ENCODE measurements at regions not wholly inside any gene's neighbourhood (a gene's known extent, or its start where the extent isn't known, plus 50 kb on each side); places are given as distances from the start of the nearest gene placed in this dataset.

- no peak for TF ChIP-seq CTCF (IDR thresholded peaks at IDR 0.05; ENCODE audit: unreplicated experiment in 3 of 3)
- Mint-ChIP-seq H3K27me3 (ENCODE audit: low read depth) (peaks cover 11% of the 10 kb centered on the region), H3K4me1 (no peaks in the 10 kb centered on the region), H3K36me3 (ENCODE audit: low read depth) (no peaks in the 10 kb centered on the region), H3K9me3 (no peaks in the 10 kb centered on the region), H3K27ac (no peak overlapping the region), H3K4me3 (no peak overlapping the region)
Measured at GRCh38 chr4:165738571-165738970, 134.5 kb upstream of the TLL1 start.

GRCh38 chr4:165740911-165741310, 132.1 kb upstream of the TLL1 start:
- no peaks in the 10 kb centered on the region for H3K27me3 Mint-ChIP-seq (ENCODE audit: low read depth)
- no peaks in the 10 kb centered on the region for H3K4me1 Mint-ChIP-seq
- TF ChIP-seq CTCF (IDR thresholded peaks at IDR 0.05; ENCODE audit: unreplicated experiment in 3 of 3): no peak
- H3K4me3 Mint-ChIP-seq: no peak overlapping the region
- no peak overlapping the region for H3K27ac Mint-ChIP-seq
- no peaks in the 10 kb centered on the region for H3K36me3 Mint-ChIP-seq (ENCODE audit: low read depth)
- H3K9me3 Mint-ChIP-seq: no peaks in the 10 kb centered on the region

- Mint-ChIP-seq H3K4me1 (no peaks in the 10 kb centered on the region), H3K36me3 (ENCODE audit: low read depth) (no peaks in the 10 kb centered on the region)
- TF ChIP-seq CTCF (IDR thresholded peaks at IDR 0.05; ENCODE audit: unreplicated experiment in 3 of 3): no peak
Measured at GRCh38 chr4:165743422-165743821, 129.6 kb upstream of the TLL1 start.

GRCh38 chr4:165744370-165744769, 128.7 kb upstream of the TLL1 start:
- Mint-ChIP-seq H3K27me3 (ENCODE audit: low read depth) (no peaks in the 10 kb centered on the region), H3K9me3 (no peaks in the 10 kb centered on the region), H3K36me3 (ENCODE audit: low read depth) (no peaks in the 10 kb centered on the region), H3K27ac (no peak overlapping the region), H3K4me3 (no peak overlapping the region), H3K4me1 (peaks cover 5% of the 10 kb centered on the region)
- no peak for TF ChIP-seq CTCF (IDR thresholded peaks at IDR 0.05; ENCODE audit: unreplicated experiment in 3 of 3)

More at GRCh38 chr4:165743422-165743821, 129.6 kb upstream of the TLL1 start:
- Mint-ChIP-seq H3K27ac (no peak overlapping the region), H3K27me3 (ENCODE audit: low read depth) (no peaks in the 10 kb centered on the region), H3K4me3 (no peak overlapping the region), H3K9me3 (no peaks in the 10 kb centered on the region)

- TF ChIP-seq CTCF (IDR thresholded peaks at IDR 0.05; ENCODE audit: unreplicated experiment in 3 of 3): no peak
- H3K4me3 Mint-ChIP-seq: no peak overlapping the region
- no peaks in the 10 kb centered on the region for H3K36me3 Mint-ChIP-seq (ENCODE audit: low read depth)
- peak overlapping the region in 2 of 3 experiments; percentile 34 to 68 for H3K27ac Mint-ChIP-seq
- no peaks in the 10 kb centered on the region for H3K9me3 Mint-ChIP-seq
- H3K4me1 Mint-ChIP-seq: peaks cover 6% of the 10 kb centered on the region
- no peaks in the 10 kb centered on the region for H3K27me3 Mint-ChIP-seq (ENCODE audit: low read depth)
Measured at GRCh38 chr4:165748321-165748720, 124.7 kb upstream of the TLL1 start.

- no peak for TF ChIP-seq CTCF (IDR thresholded peaks at IDR 0.05; ENCODE audit: unreplicated experiment in 3 of 3)
- Mint-ChIP-seq H3K4me3 (no peak overlapping the region), H3K9me3 (peaks cover 2% of the 10 kb centered on the region), H3K27me3 (ENCODE audit: low read depth) (no peaks in the 10 kb centered on the region), H3K27ac (no peak overlapping the region), H3K36me3 (ENCODE audit: low read depth) (no peaks in the 10 kb centered on the region), H3K4me1 (peaks cover 8% of the 10 kb centered on the region)
Measured at GRCh38 chr4:165751882-165752281, 121.2 kb upstream of the TLL1 start.
